PFSK-1 (cell line): ENCODE measurements at regions not wholly inside any gene's neighbourhood (a gene's known extent, or its start where the extent isn't known, plus 50 kb on each side); places are given as distances from the start of the nearest gene placed in this dataset.

ENCODE experiments used
- FOXP2 ChIP-seq: optimal IDR thresholded peaks from 2 replicates; pipeline ENCODE3; 2011; ENCODE audit warnings: borderline replicate concordance, control low read depth, inconsistent platforms; ENCODE audit not compliant: insufficient read depth; ENCODE audit errors: extremely low read length, extremely low read depth
- POLR2AphosphoS5 ChIP-seq: IDR thresholded peaks from 2 replicates; pipeline ENCODE4 v1.6.1; 2012; ENCODE audit warnings: low read depth, mild to moderate bottlenecking, control low read depth, low read length, moderate library complexity

DNA sequence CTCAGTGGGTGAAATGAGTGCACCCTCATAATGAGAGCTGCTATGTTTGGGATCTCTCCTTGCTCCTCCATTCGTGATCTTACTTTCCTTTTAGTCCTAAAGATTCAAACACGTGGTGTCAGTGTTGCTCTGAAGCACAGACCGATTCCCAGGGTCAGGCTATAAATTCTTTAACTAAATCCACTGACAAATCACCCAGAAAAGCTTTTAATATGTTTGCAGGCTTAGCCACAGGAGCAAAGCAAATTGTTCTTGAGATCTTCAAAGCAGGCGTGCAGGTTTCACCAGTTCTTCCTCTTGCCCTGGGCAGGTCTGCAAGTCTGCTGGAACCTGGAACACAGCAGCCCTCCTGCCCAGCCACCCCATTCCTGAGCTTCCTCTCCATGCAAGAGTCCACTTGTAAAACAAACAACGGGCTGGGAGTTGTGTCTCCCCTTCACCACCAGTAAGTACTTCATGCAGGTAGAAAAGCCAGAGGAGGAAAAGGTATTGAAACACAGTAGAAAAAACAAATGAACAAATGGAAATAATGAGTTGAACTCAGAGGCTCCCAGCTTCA, 70.1 kb upstream of the ENPP6 start:
- TF ChIP-seq FOXP2 (no peak), POLR2AphosphoS5 (no peak)
